Activated T-cell treated with anti-CD3 and anti-CD28 coated beads, Interleukin-2, amount 50 U/mL, for 1 hour (primary cell): ENCODE measurements at regions not wholly inside any gene's neighbourhood (a gene's known extent, or its start where the extent isn't known, plus 50 kb on each side); places are given as distances from the start of the nearest gene placed in this dataset.

Source experiments
- DNase-seq: peaks from one replicate; pipeline ENCODE4 v3.0.0-alpha.2; 2020

GRCh38 chr5:30117135-30117534 lies 1076.4 kb upstream of the CDH6 start:
- no peak for DNase-seq

DNA sequence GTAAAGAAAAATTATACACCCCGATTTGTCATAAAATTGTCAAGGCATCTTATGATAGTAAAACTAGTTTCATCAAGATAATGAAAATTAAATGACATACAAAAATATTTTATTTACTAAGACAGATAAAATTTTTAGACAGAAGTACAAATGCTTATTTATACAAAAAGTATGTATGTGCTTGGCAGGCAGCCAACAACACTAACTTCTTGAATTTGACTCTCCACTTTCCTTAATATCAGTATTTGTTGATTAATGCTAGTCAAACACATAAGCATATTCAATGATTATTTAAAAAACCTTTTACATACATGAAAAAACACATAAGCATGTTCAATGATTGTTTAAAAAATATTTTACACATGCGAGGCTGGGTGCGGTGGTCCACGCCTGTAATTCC lies 1079.9 kb upstream of the CDH6 start:
- no peak for DNase-seq

DNA sequence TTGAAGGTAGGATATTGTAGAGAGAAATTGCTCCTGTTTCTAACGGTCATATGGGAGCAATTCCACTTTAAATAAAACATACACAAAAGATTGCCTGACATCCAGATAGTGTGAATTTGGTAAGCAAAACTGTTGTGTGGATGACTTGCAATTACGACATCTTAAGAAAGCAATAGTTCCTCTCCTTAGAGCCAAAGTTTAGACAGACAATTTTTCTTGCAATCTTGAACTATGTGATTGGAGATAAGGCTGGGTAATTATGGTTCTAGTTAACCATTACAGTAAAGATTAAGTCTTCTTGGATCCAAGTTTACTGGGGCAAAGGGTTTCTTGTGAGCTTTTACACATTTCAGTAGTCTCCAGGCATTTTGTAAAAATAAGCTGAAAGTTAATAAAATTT lies 1080.6 kb upstream of the CDH6 start:
- DNase-seq: no peak

DNA sequence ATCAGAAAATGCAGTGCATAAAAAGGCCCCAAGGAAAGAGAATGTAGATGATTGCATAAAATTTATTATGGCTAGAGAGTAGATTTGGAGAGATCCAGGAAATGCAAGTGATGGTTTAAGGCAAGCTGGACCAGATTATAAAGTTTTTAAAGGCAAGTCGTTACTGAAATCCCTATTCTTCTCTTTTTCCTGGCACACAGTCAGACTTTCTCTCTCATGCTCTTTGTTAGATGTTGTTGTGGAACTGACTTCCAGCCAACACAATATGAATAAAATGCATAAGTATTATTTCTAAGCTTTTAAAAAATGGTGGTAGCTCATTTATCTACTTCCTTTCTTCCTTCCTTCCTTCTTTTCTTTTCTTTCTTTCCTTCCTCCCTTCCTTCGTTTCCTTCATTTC lies 1085.4 kb upstream of the CDH6 start:
- no peak for DNase-seq

DNA sequence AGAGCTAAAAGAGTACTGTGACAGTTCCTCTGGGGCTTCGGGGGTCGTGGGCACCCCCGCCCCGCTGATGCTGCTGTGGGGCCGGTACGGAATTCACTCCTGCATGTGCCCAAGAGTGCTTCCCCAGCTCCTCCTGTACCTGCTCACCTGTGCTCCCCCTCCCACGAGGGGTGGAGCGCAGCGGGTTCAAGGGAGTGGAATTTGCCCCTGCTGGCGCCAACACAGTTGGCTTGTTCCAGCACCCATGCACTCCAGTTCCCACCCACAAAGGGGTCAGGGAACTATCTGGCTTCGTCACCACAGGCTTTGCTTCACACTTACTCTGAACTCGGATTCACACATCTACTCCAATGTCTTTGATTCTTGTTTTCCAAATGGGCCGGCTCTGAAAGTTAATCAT lies 1086.9 kb upstream of the CDH6 start:
- DNase-seq: no peak

DNA sequence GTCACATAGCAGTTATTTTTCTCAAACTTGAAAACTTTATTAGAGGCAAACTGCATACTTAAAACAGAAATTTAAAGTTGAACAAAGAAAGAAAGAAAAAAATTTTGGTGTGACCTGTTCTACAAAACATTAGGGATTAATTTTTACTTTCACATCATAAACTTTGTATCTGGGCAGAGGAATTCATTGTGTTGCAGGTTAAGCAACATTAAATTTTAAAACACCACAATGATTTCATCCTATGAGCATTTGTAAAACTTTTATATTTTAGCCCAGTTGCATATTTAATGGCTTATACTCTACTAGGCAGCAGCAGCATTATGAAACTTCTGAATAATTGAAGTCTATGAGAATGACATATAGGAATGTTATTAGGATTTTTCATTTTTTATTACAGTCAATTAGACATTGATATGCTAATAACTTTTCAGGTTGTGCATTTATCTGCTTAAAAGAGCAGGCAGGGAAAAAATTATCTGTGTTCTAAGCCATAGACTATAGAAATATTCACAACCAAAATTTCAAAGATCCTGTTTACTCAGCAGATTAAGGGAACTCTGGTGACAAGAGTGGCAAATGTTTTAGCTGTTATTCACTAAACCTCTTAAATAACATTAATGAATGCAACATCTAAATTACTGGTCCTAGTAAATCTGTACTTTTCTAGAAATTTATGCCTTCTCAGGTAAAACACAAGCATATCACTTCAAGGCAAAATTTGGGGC lies 1088.5 kb upstream of the CDH6 start:
- DNase-seq: no peak

DNA sequence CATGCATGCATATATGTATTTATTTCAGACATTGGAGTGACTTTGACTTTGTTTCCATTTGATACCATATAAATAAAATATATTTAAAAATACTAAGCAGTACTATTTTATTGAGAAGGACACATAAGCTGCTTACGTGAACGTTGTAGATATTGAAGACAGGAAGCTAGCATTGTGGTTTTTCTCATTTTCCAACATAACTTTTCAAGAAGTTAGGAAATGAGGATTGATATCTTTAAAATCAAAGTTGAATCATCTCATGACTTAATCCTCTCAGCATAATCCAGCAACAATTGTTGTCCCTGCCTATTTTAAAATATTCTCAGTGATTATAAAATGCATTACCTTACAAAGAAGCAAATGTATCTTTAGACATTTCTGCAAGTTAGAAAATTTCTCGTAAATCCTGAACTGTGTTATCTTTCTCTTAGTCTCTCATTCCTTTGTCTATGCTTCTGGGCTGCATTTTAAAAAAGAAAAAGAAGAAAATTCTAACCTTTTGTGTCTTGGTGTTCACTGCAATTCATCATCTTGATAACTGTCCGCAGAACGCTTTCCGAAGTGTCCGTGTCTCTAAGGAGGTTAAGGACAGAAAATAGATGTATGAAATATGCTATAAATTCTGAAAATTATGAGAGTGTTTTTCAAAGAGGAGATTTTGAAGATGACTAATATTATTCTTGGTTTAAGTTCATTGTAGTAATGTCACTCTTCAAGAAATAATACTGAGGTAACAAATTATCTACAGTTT lies 1089.9 kb upstream of the CDH6 start:
- no peak for DNase-seq

DNA sequence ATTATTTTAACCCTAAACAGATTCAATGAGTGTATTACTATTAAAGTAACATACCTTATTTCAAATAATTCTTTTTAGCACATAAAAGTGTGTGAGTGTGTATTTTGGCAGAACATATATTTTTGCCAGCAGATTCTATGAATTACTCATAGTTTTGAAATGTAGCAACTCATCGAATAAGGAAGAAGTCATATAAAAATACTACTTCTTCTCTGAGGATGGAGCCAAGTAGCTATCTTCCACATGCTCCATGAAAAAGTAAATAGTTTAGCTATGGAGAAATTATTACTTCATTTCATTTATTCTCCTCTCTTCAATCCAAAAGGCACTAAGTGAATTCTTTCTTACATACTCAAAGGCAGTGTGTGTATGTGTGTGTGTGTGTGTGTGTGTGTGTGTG lies 1090.4 kb upstream of the CDH6 start:
- no peak for DNase-seq

DNA sequence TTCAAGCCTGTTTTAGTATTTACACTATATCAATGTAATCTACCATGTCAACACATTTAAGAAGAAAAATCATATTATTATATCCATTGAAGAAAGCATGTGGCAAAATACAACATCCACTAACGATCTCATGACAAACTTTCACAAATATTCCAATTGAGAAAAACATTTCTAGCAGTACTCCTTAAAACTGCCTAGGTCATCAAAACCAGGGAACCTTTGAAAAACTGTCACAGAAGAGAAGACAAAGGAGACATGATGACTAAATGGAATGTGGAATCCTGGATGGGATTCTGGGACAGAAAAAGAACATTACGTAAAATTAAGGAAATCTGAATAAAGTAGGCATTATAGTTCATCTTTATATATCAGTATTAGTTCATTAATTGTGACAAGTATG lies 1091.3 kb upstream of the CDH6 start:
- DNase-seq: no peak

- DNase-seq: no peak
Observed at GRCh38 chr5:30100929-30101328, 1092.6 kb upstream of the CDH6 start.

DNA sequence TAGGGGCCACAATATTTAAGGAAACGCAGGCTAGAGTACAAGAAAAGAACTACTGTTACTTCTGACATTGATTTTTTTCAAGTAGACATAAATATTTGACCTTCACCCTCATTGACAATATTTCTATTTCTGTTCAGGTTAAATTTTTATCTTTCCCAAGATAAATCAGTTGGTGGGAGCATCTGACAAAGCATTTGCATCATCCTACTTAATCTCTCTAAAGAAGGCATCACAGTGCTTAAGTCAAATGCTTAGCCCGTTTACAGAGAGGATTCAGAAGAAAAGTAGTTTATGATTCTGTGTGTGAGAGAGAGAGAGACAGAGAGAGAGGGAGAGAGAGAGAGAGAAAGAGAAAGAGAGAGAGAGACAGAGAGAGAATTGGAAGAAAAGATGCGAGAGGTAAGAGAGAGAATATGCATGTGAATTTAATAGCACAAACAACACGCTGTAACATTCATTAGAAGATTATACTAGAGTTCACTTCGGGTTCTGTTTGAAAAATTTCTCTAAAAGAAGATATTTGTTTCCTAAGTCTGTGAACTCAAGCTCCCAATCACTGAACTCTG lies 1093.3 kb upstream of the CDH6 start:
- DNase-seq: no peak

DNA sequence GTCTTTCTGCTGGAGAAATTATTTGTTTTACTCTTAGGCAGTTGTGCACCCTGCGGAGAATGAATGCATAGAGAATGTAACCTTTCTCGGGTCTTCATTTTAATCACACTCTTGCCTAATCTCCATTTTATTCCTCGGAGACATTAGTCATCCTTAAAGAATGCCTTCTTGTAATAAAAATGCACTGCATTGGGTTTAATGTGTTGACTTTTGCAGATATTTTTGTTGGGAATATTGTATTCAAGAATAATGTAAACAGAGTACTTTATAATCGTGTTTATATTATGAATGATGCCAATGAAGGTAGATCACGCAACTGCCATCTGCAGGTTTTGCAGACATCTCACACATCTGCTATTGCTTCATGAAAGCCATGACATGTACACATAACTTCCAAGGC lies 1093.9 kb upstream of the CDH6 start:
- DNase-seq: no peak

DNA sequence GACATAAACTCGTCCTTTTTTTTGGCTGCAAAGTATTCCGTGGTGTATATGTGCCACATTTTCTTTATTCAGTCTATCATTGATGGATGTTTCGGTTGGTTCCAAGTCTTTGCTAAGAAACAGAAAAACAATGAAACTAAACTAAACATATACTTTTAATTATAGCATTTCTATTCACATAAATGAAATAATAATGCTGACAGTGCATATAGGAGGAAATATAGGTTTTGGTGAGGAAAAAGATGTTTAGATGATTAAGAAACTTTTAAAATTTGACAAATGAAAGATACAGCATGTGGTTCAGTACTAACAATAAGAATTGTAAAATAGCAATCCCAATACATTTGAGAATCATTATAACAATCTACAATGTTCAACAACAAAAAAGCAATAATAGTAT lies 1094.5 kb upstream of the CDH6 start:
- no peak for DNase-seq

DNA sequence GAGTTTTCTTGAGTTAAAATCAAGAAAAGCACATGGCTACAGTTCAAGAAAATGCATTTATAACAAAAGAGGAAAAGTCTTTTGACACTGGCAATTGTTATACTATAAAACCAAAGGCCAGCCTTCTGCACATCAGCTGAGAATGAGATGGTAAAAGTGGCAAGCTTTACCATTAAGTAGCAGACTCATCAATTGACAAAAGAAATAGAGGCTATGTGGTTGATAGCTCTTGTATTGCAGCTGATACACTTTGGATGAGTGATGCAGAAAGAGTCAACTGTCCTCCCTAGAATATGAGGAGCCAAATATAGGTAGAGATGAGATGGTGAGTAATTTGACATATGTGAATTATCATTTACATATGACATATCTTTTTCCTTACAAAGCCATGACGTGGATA lies 1100.9 kb upstream of the CDH6 start:
- DNase-seq: no peak

DNA sequence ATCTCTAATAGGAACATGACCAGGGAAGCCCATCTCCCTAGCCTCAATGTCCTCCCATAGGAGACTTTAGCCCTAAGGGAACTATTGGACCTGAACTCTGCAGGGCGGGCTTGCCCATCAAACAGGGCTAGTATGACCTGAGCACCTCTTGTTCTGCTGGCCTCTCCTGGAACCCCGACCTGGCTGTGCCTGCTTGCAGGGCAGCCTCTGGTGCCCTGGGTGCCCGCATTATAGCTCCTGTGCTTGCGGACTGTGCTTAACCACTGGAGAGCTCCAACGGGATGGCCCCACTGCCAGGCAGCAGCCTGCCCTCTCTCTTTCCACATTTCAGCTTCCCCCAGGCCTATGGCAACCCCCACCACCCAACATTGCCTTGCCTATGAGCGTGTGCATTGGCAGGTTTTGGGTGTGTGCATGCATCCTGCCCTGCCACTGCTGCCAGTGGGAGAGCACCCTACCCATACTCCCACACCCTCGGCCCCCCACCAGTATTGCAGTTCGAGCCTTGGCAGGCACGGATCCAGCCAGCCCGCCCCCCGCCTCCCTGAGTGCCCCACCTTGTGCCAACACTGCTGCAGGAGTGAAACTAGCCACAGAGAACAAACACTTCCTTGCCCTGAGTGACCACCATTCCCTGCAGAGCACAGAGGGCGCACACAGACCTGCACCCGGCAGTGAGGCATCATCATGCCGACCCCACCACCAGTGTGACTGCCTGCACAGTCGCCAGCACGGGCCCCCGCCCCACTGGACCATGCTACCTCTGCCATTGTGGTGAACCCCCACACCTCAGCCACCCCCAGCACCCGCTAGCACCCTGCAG lies 1123.8 kb upstream of the CDH6 start:
- DNase-seq: no peak

DNA sequence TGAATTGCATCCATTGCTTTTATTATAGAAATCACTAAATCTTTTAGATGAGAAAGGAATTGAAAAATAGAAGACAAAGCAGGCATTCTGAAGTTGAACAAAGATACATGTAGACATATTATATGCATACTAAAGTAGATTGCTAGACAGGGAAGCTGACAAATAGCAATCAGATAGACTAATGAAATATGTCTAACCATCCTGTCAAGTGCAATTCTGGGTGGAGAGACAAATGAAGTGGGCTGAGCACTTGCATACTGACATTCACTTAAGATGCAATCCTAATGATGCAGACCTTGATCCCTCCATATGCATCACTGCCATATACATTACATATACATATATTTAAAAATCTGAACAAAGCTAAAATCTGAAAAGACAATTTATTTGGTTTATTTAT lies 1130.0 kb upstream of the CDH6 start:
- no peak for DNase-seq

GRCh38 chr5:30051976-30052375 lies 1141.5 kb upstream of the CDH6 start:
- no peak for DNase-seq

DNA sequence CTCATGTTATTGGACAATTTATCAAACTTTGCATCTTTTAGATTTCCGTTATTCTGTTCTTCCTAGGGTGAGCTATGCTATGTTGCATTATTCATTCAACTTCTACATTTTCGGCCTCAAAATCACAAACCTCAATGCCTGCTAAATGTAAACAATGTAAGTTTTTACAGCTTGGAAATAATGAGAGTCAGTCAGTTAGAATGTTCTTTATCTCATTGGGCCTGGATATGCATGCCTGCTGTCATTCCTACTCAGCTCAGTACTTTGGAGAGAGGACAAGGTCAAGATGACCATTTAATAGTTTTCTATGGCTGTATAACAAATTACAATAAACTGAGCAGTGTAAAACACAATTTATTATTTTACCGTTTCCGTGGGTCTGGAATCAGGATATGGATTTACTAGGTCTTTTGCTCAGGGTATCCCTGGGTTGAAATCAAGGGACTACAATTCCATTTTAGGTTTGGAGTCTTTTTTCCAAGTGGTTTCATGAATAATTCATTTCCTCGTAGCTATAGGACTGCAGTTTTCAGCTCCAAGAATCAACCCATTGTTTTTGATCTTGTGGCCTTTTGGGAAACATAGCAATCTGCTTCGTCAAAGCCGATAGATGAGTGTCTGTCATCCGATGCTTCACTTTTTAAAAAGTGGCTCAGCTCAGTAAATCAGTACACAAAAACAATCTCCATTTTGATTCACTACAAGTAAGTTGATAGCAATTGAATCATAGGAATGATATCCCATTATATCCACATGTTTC lies 1143.2 kb upstream of the CDH6 start:
- DNase-seq: no peak

GRCh38 chr5:30042677-30043076 lies 1150.8 kb upstream of the CDH6 start:
- DNase-seq: no peak

DNA sequence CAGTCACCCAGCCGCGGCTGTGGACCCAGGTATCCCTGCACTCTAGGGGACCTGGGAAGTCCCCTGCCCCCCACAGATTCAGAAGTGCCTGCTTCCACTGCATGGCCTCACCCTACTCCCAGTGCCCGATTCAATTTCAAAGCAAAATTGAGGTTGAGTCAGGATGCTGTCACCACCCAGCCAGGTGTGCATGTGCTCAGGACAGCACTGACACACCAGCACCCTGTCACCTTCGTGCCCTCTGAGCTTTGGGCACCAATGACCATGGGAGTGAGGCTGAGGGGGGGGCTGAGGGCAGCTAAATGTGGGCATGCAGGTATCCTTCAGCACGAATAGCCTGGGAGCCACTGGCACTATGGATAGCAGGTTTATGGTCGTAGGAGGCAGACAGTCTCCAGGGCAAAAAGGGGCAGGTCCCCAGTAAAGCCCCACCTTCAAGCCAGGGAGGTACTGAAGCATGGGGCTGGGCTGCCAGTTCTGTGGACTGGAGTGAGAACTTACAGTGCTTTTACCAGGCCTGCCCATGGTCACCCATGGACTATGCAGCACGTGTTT lies 1151.6 kb upstream of the CDH6 start:
- DNase-seq: no peak

DNA sequence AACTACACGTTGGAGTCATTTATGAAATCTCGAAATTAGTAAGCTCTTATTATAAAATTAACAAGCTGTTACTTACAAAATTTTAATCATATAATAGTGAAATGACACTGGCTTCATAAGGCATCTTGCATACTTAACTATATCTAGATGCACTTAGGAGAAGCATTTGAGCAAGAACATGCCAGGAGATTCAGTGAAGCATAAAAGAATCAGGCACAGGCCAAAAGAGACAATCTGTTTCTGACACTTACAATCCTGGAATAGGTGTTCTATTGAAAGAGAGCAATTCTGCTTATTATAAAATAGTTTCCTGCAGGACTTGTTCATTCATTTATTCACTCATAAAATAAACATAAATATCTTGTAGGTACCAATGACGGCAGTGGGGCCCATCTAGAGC lies 1152.2 kb upstream of the CDH6 start:
- DNase-seq: no peak

GRCh38 chr5:30040488-30041118 lies 1152.9 kb upstream of the CDH6 start:
- no peak for DNase-seq
